GM12878 (cell line): ENCODE measurements at regions not wholly inside any gene's neighbourhood (a gene's known extent, or its start where the extent isn't known, plus 50 kb on each side); places are given as distances from the start of the nearest gene placed in this dataset.

ENCODE experiments used
- ATAC-seq: fragments of 200-7000 bp; cut with Tn5 transposase; 3 replicates; pipeline ENCODE4 v1.9.1; 2020; ENCODE audit warnings: mild to moderate bottlenecking, moderate library complexity
- BruUV-seq: library from RNA; stranded (reverse); fragments of 400-500 nt; replicated peaks from 2 replicates; lab custom pipeline; 2021; lab: Mats Ljungman, UMichigan
- CTCF ChIA-PET: fragments of 300-600 bp; sonication (Branson Sonifier 250); formaldehyde crosslinking; extraction: SDS; loops from one replicate; lab custom pipeline; 2021; ENCODE audit warnings: inconsistent platforms; lab: Yijun Ruan, JAX
- POLR2A ChIA-PET: fragments of 350-600 bp; formaldehyde crosslinking; extraction: SDS; loops from one replicate; lab custom pipeline; 2021; ENCODE audit warnings: inconsistent platforms; lab: Charles Lee
- RAD21 ChIA-PET: fragments of 300-600 bp; sonication (Branson Sonifier 250); formaldehyde crosslinking; loops from one replicate; lab custom pipeline; 2023; ENCODE audit warnings: antibody characterized with exemption; ENCODE audit not compliant: unreplicated experiment; lab: Charles Lee
- SMC1A ChIA-PET: fragments of 300-600 bp; sonication (Branson Sonifier 250); formaldehyde crosslinking; loops from one replicate; lab custom pipeline; 2023; ENCODE audit not compliant: unreplicated experiment, uncharacterized antibody; lab: Charles Lee
- DNase-seq: peaks from one replicate; pipeline ENCODE4 v3.0.0-alpha.2; 2011; ENCODE audit warnings: low read depth, low spot score
- FAIRE-seq: peaks from 3 replicates; lab custom pipeline; 2011; peaks lifted over from hg19 to GRCh38; lab: Jason Lieb, UNC
- H2AFZ ChIP-seq: 2 replicates; pipeline ENCODE4 v1.6.0; 2011; ENCODE audit warnings: low read depth, low read length, control low read depth; ENCODE audit not compliant: control insufficient read depth
- H3K27ac ChIP-seq: 2 replicates; pipeline ENCODE4 v1.5.1; 2011; ENCODE audit warnings: control low read depth; ENCODE audit not compliant: control insufficient read depth, insufficient read depth
- H3K27me3 ChIP-seq, 2 experiments: replicated peaks in 1 of 2; 2 replicates each; pipeline versions ENCODE4 v1.6.0 to v1.6.1; 2011; ENCODE audit warnings: low read length in 1 of 2; ENCODE audit not compliant: control insufficient read depth in 2 of 2, insufficient read depth in 2 of 2
- H3K36me3 ChIP-seq, 2 experiments: 2 replicates each; pipeline ENCODE4 v1.5.1; 2011; ENCODE audit warnings: low read length in 1 of 2; ENCODE audit not compliant: control insufficient read depth in 2 of 2, insufficient read depth in 2 of 2
- H3K4me1 ChIP-seq: 2 replicates; pipeline ENCODE4 v1.6.1; 2011; ENCODE audit warnings: mild to moderate bottlenecking, low read length, moderate library complexity, mixed read lengths; ENCODE audit not compliant: control insufficient read depth, insufficient read depth
- H3K4me2 ChIP-seq: 2 replicates; pipeline ENCODE4 v1.6.0; 2011; ENCODE audit warnings: control low read depth; ENCODE audit not compliant: control insufficient read depth, insufficient read depth
- H3K4me3 ChIP-seq: fragments of 200-600 bp; sonication (generic); 2 replicates; pipeline ENCODE4 v1.5.1; 2016
- H3K79me2 ChIP-seq: 2 replicates; pipeline ENCODE4 v1.6.0; 2011; ENCODE audit warnings: low read length; ENCODE audit not compliant: control insufficient read depth, insufficient read depth
- H3K9ac ChIP-seq: 2 replicates; pipeline ENCODE4 v1.8.0; 2011; ENCODE audit warnings: low read length, control low read depth, mixed read lengths; ENCODE audit not compliant: control insufficient read depth, insufficient read depth
- H3K9me3 ChIP-seq: replicated peaks from 3 replicates; pipeline ENCODE4 v1.5.1; 2011; ENCODE audit warnings: mild to moderate bottlenecking, low read length; ENCODE audit not compliant: control insufficient read depth, insufficient read depth
- H4K20me1 ChIP-seq: 2 replicates; pipeline ENCODE4 v1.6.0; 2011; ENCODE audit not compliant: control insufficient read depth, insufficient read depth
- RCOR1 ChIP-seq: conservative IDR thresholded peaks from 2 replicates; pipeline ENCODE4 v1.6.1; 2012; ENCODE audit warnings: low read depth, low read length, improper control_type of control experiment
- STAT1 ChIP-seq: fragments of 450-650 bp; conservative IDR thresholded peaks from 2 replicates; pipeline ENCODE4 v1.6.1; 2014; ENCODE audit warnings: antibody characterized with exemption, mild to moderate bottlenecking
- WGBS: methylation state at CpG from one replicate; pipeline ENCODE4 v1.1.6; 2016; ENCODE audit warnings: low lambda C conversion rate; ENCODE audit not compliant: insufficient replicate concordance, insufficient coverage; ENCODE audit errors: missing lambda C conversion rate; 5-methylcytosine and 5-hydroxymethylcytosine counted together
- in situ Hi-C: fragments of 300-500 bp; cut with MboI; formaldehyde crosslinking; loops from 9 replicates; pipeline ENCODE4 v1.14.3; 2018; ENCODE audit warnings: mixed read lengths
- intact Hi-C: fragments of 100-400 bp; cut with micrococcal nuclease; formaldehyde crosslinking; loops from one replicate; pipeline ENCODE4 v1.14.2; 2022; ENCODE audit not compliant: unreplicated experiment
- TF ChIP-seq, protein P1 (sequence below): fragments of 450-650 bp; formaldehyde crosslinking; IDR thresholded peaks from 2 replicates; pipeline ENCODE4 v1.4.0; 2020; ENCODE audit warnings: mild to moderate bottlenecking, moderate library complexity

DNA sequence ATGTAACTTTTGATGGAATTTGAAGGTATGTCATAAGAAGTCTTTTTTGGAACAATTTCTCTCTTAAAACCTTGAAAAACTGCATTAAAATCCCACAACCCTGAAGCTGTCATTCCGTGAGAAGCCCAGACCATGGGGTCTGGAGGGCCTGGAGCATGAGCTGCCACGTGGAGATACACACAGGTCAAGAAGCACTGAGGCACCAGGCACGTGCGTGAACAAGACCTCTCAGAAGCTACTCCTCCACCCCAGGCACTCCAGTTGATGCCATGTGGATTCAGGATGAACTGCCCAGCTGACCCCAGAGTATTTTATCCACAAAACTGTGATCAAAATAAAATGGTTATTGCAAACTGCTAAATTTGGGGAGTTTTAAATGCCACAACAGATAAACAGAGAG lies 227.5 kb upstream of the BRINP1 start (continued):
- TF ChIP-seq, protein P1, sequence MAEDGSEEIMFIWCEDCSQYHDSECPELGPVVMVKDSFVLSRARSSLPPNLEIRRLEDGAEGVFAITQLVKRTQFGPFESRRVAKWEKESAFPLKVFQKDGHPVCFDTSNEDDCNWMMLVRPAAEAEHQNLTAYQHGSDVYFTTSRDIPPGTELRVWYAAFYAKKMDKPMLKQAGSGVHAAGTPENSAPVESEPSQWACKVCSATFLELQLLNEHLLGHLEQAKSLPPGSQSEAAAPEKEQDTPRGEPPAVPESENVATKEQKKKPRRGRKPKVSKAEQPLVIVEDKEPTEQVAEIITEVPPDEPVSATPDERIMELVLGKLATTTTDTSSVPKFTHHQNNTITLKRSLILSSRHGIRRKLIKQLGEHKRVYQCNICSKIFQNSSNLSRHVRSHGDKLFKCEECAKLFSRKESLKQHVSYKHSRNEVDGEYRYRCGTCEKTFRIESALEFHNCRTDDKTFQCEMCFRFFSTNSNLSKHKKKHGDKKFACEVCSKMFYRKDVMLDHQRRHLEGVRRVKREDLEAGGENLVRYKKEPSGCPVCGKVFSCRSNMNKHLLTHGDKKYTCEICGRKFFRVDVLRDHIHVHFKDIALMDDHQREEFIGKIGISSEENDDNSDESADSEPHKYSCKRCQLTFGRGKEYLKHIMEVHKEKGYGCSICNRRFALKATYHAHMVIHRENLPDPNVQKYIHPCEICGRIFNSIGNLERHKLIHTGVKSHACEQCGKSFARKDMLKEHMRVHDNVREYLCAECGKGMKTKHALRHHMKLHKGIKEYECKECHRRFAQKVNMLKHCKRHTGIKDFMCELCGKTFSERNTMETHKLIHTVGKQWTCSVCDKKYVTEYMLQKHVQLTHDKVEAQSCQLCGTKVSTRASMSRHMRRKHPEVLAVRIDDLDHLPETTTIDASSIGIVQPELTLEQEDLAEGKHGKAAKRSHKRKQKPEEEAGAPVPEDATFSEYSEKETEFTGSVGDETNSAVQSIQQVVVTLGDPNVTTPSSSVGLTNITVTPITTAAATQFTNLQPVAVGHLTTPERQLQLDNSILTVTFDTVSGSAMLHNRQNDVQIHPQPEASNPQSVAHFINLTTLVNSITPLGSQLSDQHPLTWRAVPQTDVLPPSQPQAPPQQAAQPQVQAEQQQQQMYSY: no peak

DNA sequence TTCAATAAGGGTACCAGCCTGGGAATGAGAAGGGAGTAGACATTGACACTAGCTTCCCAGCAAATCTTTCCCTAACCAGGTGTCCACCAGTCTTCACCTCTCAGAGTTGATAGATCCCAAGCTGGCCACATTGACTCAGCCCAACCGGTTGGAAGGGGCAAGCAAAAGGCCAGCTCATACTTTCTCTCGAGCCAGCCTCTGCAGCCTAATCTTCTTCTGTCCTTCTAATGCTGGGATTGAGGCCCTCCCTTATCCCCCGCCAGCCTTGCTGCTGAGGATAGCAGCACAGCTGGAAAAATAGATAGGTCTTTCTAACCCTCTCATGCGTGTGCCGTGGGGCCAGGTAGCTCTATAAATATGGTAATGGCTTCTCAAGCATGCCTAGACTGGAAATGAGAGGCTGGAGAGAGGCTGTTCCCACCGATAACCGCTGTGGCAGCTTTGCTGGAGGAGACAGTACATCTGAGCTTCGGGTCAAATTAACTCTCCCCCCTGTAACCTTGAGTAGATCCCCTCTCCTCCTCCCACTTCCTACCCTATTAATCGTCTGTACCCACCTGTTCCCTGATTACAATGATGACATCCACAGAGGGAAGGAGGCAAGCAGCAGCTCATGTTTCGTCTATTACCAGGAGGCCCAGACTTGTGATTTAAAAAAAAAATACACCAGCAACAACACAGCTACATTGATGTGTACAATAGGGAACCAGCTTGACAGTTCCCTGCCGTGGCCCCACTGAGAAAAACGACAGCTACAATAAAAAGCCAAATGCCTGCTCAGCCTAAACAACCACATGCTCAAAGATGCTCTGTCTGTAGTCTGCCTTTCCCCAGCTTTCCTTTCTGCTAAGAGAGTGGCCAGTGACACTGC lies 219.9 kb upstream of the BRINP1 start:
- H4K20me1 ChIP-seq: no peaks in the 10 kb centered on the region
- RAD21 ChIA-PET: no interaction called here
- no peak for FAIRE-seq
- H3K79me2 ChIP-seq: no peaks in the 10 kb centered on the region
- POLR2A ChIA-PET: no interaction called here
- H2AFZ ChIP-seq: no peak overlapping the region
- no peak overlapping the region for H3K4me2 ChIP-seq
- SMC1A ChIA-PET: no interaction called here
- in situ Hi-C loops (no loop called here), intact Hi-C loops (no loop called here)
- H3K27ac ChIP-seq: no peak overlapping the region
- ATAC-seq: no peak
- DNase-seq: no peak
- CTCF ChIA-PET: interaction anchor here (0.6 to 1.0 kb wide), 3 partner anchors 32 to 314 kb away, joined by 3 to 4 read pairs (median 4); no protein-coding TSS in a partner anchor
- no peak overlapping the region for H3K9ac ChIP-seq
- no peaks in the 10 kb centered on the region for H3K4me1 ChIP-seq
- H3K36me3 ChIP-seq: no peaks in the 10 kb centered on the region
- H3K4me3 ChIP-seq: no peak overlapping the region
- peaks cover 0 to 2% of the 10 kb centered on the region in 2 experiments; a peak in 1 of 4 replicates for H3K27me3 ChIP-seq
- BruUV-seq: no TSS peak
- no peaks in the 10 kb centered on the region for H3K9me3 ChIP-seq
- TF ChIP-seq RCOR1: no peak
- no peak for TF ChIP-seq STAT1
- TF ChIP-seq, all 136 proteins: peak for 0
- 23% methylated on average over 12 of the region's 12 CpGs for WGBS
